HG03558 (cell line): ENCODE measurements at regions not wholly inside any gene's neighbourhood (a gene's known extent, or its start where the extent isn't known, plus 50 kb on each side); places are given as distances from the start of the nearest gene placed in this dataset.

ENCODE experiments used
- ATAC-seq: cut with Tn5 transposase; IDR thresholded peaks from one replicate; pipeline ENCODE4 v1.9.1; 2021; ENCODE audit warnings: moderate number of reproducible peaks; ENCODE audit not compliant: unreplicated experiment; ENCODE audit errors: extremely low read depth

GRCh38 chr7:47026780-47027361 lies 555.0 kb downstream of the TNS3 start:
- ATAC-seq, result no peak

- ATAC-seq, result no peak
These were observed 556.9 kb downstream of the TNS3 start for GRCh38 chr7:47024991-47025390.

GRCh38 chr7:47008461-47008860 lies 573.5 kb downstream of the TNS3 start:
- ATAC-seq, result no peak

GRCh38 chr7:47007471-47007870 lies 574.4 kb downstream of the TNS3 start:
- ATAC-seq, result no peak

GRCh38 chr7:47000561-47000960 lies 581.4 kb downstream of the TNS3 start:
- no peak for ATAC-seq

- no peak for ATAC-seq
These were observed 582.0 kb downstream of the TNS3 start for GRCh38 chr7:46999866-47000265.

GRCh38 chr7:46996972-46997371 lies 584.9 kb downstream of the TNS3 start:
- ATAC-seq, result no peak

- no peak for ATAC-seq
These were observed 588.5 kb downstream of the TNS3 start for GRCh38 chr7:46993396-46993795.

- no peak for ATAC-seq
These were observed 591.1 kb downstream of the TNS3 start for GRCh38 chr7:46990761-46991160.

GRCh38 chr7:46989247-46989646 lies 592.7 kb downstream of the TNS3 start:
- ATAC-seq, result no peak

GRCh38 chr7:46982928-46983327 lies 599.0 kb downstream of the TNS3 start:
- ATAC-seq, result no peak

- no peak for ATAC-seq
These were observed 602.5 kb downstream of the TNS3 start for GRCh38 chr7:46979439-46979838.

- no peak for ATAC-seq
These were observed 606.4 kb downstream of the TNS3 start for GRCh38 chr7:46975493-46975892.

GRCh38 chr7:46972205-46972604 lies 609.7 kb downstream of the TNS3 start:
- ATAC-seq, result no peak

- no peak for ATAC-seq
These were observed 611.4 kb downstream of the TNS3 start for GRCh38 chr7:46970476-46970875.

GRCh38 chr7:46970131-46970430 lies 611.8 kb downstream of the TNS3 start:
- ATAC-seq, result no peak

- ATAC-seq, result no peak
These were observed 612.4 kb downstream of the TNS3 start for GRCh38 chr7:46969303-46970130.

- ATAC-seq, result no peak
These were observed 613.9 kb downstream of the TNS3 start for GRCh38 chr7:46968003-46968402.

GRCh38 chr7:46963719-46964118 lies 618.2 kb downstream of the TNS3 start:
- no peak for ATAC-seq

GRCh38 chr7:46960970-46961369 lies 620.9 kb downstream of the TNS3 start:
- ATAC-seq, result no peak

GRCh38 chr7:46957195-46957594 lies 624.7 kb downstream of the TNS3 start:
- ATAC-seq, result no peak

- no peak for ATAC-seq
These were observed 626.4 kb downstream of the TNS3 start for GRCh38 chr7:46955531-46955930.
